ENCODE measurements at regions not wholly inside any gene's neighbourhood (a gene's known extent, or its start where the extent isn't known, plus 50 kb on each side); places are given as distances from the start of the nearest gene placed in this dataset.

- Histone ChIP-seq H3K27me3 (ENCODE audit: insufficient read depth, low read length, poor library complexity, severe bottlenecking) (no peaks in the 10 kb centered on the region), H3K9me2 (replicated peaks; ENCODE audit: low read depth, low read length) (no peaks in the 10 kb centered on the region), H3K9ac (ENCODE audit: low read depth, low read length, poor library complexity, severe bottlenecking) (no peak overlapping the region), H3K4me2 (ENCODE audit: low read depth, low read length, poor library complexity, severe bottlenecking) (no peak overlapping the region), H3K79me2 (ENCODE audit: insufficient read depth, low read length) (no peaks in the 10 kb centered on the region), H3K9me3 (ENCODE audit: insufficient read depth, low read depth, low read length) (no peaks in the 10 kb centered on the region), H3F3A (ENCODE audit: low read depth) (no peaks in the 10 kb centered on the region), H2AFZ (ENCODE audit: low read length) (no peak overlapping the region), H3K4me1 (ENCODE audit: insufficient read depth, low read length, poor library complexity, severe bottlenecking) (no peaks in the 10 kb centered on the region), H3K36me3 (ENCODE audit: insufficient read depth, low read length) (no peaks in the 10 kb centered on the region), H4K20me1 (ENCODE audit: insufficient read depth, low read length, poor library complexity, severe bottlenecking) (no peaks in the 10 kb centered on the region), H3K4me3 (ENCODE audit: low read length, poor library complexity, severe bottlenecking) (no peak overlapping the region)
- no peak for TF ChIP-seq EZH2phosphoT487 (IDR thresholded peaks at IDR 0.05; ENCODE audit: borderline replicate concordance)
- TF ChIP-seq, protein P1, sequence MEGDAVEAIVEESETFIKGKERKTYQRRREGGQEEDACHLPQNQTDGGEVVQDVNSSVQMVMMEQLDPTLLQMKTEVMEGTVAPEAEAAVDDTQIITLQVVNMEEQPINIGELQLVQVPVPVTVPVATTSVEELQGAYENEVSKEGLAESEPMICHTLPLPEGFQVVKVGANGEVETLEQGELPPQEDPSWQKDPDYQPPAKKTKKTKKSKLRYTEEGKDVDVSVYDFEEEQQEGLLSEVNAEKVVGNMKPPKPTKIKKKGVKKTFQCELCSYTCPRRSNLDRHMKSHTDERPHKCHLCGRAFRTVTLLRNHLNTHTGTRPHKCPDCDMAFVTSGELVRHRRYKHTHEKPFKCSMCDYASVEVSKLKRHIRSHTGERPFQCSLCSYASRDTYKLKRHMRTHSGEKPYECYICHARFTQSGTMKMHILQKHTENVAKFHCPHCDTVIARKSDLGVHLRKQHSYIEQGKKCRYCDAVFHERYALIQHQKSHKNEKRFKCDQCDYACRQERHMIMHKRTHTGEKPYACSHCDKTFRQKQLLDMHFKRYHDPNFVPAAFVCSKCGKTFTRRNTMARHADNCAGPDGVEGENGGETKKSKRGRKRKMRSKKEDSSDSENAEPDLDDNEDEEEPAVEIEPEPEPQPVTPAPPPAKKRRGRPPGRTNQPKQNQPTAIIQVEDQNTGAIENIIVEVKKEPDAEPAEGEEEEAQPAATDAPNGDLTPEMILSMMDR (conservative IDR thresholded peaks at IDR 0.05; ENCODE audit: low read length), result no peak
These were observed 509.6 kb upstream of the USP15 start for GRCh38 chr12:61750604-61751003.

DNA sequence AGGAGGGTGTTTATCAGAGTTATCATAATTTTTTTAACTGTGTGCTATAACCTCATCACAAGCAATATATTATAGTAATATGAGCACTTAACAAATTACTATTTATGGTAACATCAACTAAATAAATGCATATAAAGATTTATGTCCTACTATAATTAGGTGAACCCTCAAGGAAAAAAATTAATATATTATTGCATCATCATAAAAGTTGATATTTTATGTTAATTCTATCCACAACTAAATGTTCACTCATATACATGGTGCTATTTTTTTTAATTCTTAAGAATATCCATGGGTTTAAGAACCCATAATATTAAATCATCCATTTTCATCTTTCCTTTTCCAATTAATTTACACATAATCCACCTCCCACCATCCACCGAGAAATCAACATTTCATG lies 506.0 kb upstream of the USP15 start:
- no peaks in the 10 kb centered on the region for H3K27me3 ChIP-seq (ENCODE audit: insufficient read depth, low read length, poor library complexity, severe bottlenecking)
- H2AFZ ChIP-seq (ENCODE audit: low read length), result no peak overlapping the region
- H3K4me1 ChIP-seq (ENCODE audit: insufficient read depth, low read length, poor library complexity, severe bottlenecking), result no peaks in the 10 kb centered on the region
- no peak for TF ChIP-seq EZH2phosphoT487 (IDR thresholded peaks at IDR 0.05; ENCODE audit: borderline replicate concordance)
- TF ChIP-seq, protein P1 (conservative IDR thresholded peaks at IDR 0.05; ENCODE audit: low read length), result no peak
- no peaks in the 10 kb centered on the region for H3K36me3 ChIP-seq (ENCODE audit: insufficient read depth, low read length)
- no peak overlapping the region for H3K4me2 ChIP-seq (ENCODE audit: low read depth, low read length, poor library complexity, severe bottlenecking)
- H3K9me2 ChIP-seq (replicated peaks; ENCODE audit: low read depth, low read length), result no peaks in the 10 kb centered on the region
- no peaks in the 10 kb centered on the region for H3F3A ChIP-seq (ENCODE audit: low read depth)
- H4K20me1 ChIP-seq (ENCODE audit: insufficient read depth, low read length, poor library complexity, severe bottlenecking), result no peaks in the 10 kb centered on the region
- no peaks in the 10 kb centered on the region for H3K9me3 ChIP-seq (ENCODE audit: insufficient read depth, low read depth, low read length)
- no peaks in the 10 kb centered on the region for H3K79me2 ChIP-seq (ENCODE audit: insufficient read depth, low read length)
- H3K4me3 ChIP-seq (ENCODE audit: low read length, poor library complexity, severe bottlenecking), result no peak overlapping the region
- no peak overlapping the region for H3K9ac ChIP-seq (ENCODE audit: low read depth, low read length, poor library complexity, severe bottlenecking)

- Histone ChIP-seq H3K4me3 (ENCODE audit: low read length, poor library complexity, severe bottlenecking) (no peak overlapping the region), H3K27me3 (ENCODE audit: insufficient read depth, low read length, poor library complexity, severe bottlenecking) (no peaks in the 10 kb centered on the region), H3K4me1 (ENCODE audit: insufficient read depth, low read length, poor library complexity, severe bottlenecking) (no peaks in the 10 kb centered on the region), H3K9me3 (ENCODE audit: insufficient read depth, low read depth, low read length) (no peaks in the 10 kb centered on the region), H3K79me2 (ENCODE audit: insufficient read depth, low read length) (no peaks in the 10 kb centered on the region), H3K9ac (ENCODE audit: low read depth, low read length, poor library complexity, severe bottlenecking) (no peak overlapping the region), H3F3A (ENCODE audit: low read depth) (no peaks in the 10 kb centered on the region), H3K4me2 (ENCODE audit: low read depth, low read length, poor library complexity, severe bottlenecking) (no peak overlapping the region), H2AFZ (ENCODE audit: low read length) (no peak overlapping the region), H4K20me1 (ENCODE audit: insufficient read depth, low read length, poor library complexity, severe bottlenecking) (no peaks in the 10 kb centered on the region), H3K9me2 (replicated peaks; ENCODE audit: low read depth, low read length) (no peaks in the 10 kb centered on the region), H3K36me3 (ENCODE audit: insufficient read depth, low read length) (no peaks in the 10 kb centered on the region)
- no peak for TF ChIP-seq EZH2phosphoT487 (IDR thresholded peaks at IDR 0.05; ENCODE audit: borderline replicate concordance)
- TF ChIP-seq, protein P1 (conservative IDR thresholded peaks at IDR 0.05; ENCODE audit: low read length), result no peak
These were observed 502.2 kb upstream of the USP15 start for GRCh38 chr12:61757831-61758505.

Data from Loucy (cell line).